Thoracic aorta (tissue), 2 donors: ENCODE measurements at regions not wholly inside any gene's neighbourhood (a gene's known extent, or its start where the extent isn't known, plus 50 kb on each side); places are given as distances from the start of the nearest gene placed in this dataset.

Experiments used
- ATAC-seq: fragments of 150-250 bp; one replicate; pipeline ENCODE4 v1.8.0; 2017; ENCODE audit warnings: low read depth; ENCODE audit not compliant: insufficient number of reproducible peaks, low FRiP score
- DNase-seq: peaks from one replicate; pipeline ENCODE4 v3.0.0-alpha.2; 2020; ENCODE audit warnings: low spot score
- H3K27ac ChIP-seq, 2 donors: fragments of 200-600 bp; sonication (generic); 1 replicate in 1 of 2; 2 replicates in 1 of 2; pipeline ENCODE4 v1.5.1; 2016; ENCODE audit warnings: mild to moderate bottlenecking in 2 of 2, moderate library complexity in 2 of 2
- H3K27me3 ChIP-seq: fragments of 200-600 bp; sonication (generic); replicated peaks from 2 replicates; pipeline ENCODE4 v1.6.0; 2016; ENCODE audit warnings: mild to moderate bottlenecking; ENCODE audit not compliant: insufficient read depth
- H3K36me3 ChIP-seq: fragments of 200-600 bp; sonication (generic); one replicate; pipeline ENCODE4 v1.5.1; 2016
- H3K4me1 ChIP-seq, 2 donors: fragments of 200-600 bp; sonication (generic); 1 replicate in 1 of 2; 2 replicates in 1 of 2; pipeline versions ENCODE4 v1.5.1 to v1.6.0; 2016; ENCODE audit warnings: low read depth in 2 of 2, mild to moderate bottlenecking in 1 of 2; ENCODE audit not compliant: control insufficient read depth in 1 of 2
- H3K4me3 ChIP-seq: fragments of 200-600 bp; sonication (generic); 2 replicates; pipeline ENCODE4 v1.5.1; 2016; ENCODE audit warnings: mild to moderate bottlenecking
- H3K9me3 ChIP-seq: fragments of 200-600 bp; sonication (generic); 2 replicates; pipeline ENCODE4 v1.5.1; 2016
- TF ChIP-seq, protein P1 (sequence below): fragments of 200-600 bp; sonication (generic); IDR thresholded peaks from one replicate; pipeline ENCODE4 v1.5.1; 2019; ENCODE audit warnings: antibody characterized with exemption

GRCh38 chr15:96225642-96226259 is 104.7 kb upstream of the NR2F2 start:
- no peak for DNase-seq

GRCh38 chr15:96230526-96231181 is 99.8 kb upstream of the NR2F2 start:
- Histone ChIP-seq H3K9me3 (no peaks in the 10 kb centered on the region), H3K4me3 (no peak overlapping the region), H3K27ac (no peak overlapping the region), H3K36me3 (no peaks in the 10 kb centered on the region), H3K27me3 (no peaks in the 10 kb centered on the region), H3K4me1 (no peaks in the 10 kb centered on the region)
- no peak for ATAC-seq
- no peak for DNase-seq
- TF ChIP-seq, protein P1, sequence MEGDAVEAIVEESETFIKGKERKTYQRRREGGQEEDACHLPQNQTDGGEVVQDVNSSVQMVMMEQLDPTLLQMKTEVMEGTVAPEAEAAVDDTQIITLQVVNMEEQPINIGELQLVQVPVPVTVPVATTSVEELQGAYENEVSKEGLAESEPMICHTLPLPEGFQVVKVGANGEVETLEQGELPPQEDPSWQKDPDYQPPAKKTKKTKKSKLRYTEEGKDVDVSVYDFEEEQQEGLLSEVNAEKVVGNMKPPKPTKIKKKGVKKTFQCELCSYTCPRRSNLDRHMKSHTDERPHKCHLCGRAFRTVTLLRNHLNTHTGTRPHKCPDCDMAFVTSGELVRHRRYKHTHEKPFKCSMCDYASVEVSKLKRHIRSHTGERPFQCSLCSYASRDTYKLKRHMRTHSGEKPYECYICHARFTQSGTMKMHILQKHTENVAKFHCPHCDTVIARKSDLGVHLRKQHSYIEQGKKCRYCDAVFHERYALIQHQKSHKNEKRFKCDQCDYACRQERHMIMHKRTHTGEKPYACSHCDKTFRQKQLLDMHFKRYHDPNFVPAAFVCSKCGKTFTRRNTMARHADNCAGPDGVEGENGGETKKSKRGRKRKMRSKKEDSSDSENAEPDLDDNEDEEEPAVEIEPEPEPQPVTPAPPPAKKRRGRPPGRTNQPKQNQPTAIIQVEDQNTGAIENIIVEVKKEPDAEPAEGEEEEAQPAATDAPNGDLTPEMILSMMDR = no peak

More at GRCh38 chr15:96225642-96226259, 104.7 kb upstream of the NR2F2 start:
- TF ChIP-seq, protein P1 = no peak
- ATAC-seq = no peak
- Histone ChIP-seq H3K27ac (no peak overlapping the region), H3K4me1 (no peaks in the 10 kb centered on the region), H3K9me3 (no peaks in the 10 kb centered on the region), H3K27me3 (no peaks in the 10 kb centered on the region), H3K36me3 (no peaks in the 10 kb centered on the region), H3K4me3 (no peak overlapping the region)

- H3K9me3 ChIP-seq = no peaks in the 10 kb centered on the region
- H3K36me3 ChIP-seq = no peaks in the 10 kb centered on the region
- no peak for ATAC-seq
- no peak overlapping the region for H3K27ac ChIP-seq
- no peaks in the 10 kb centered on the region for H3K27me3 ChIP-seq
- no peak overlapping the region for H3K4me3 ChIP-seq
- H3K4me1 ChIP-seq = no peaks in the 10 kb centered on the region
- TF ChIP-seq, protein P1 = no peak
- no peak for DNase-seq
Observed at GRCh38 chr15:96232335-96232734, 98.2 kb upstream of the NR2F2 start.

- DNase-seq (no peak), ATAC-seq (no peak)
- H3K27ac ChIP-seq = no peak overlapping the region
Observed at GRCh38 chr15:96234109-96234892, 96.2 kb upstream of the NR2F2 start.

More at GRCh38 chr15:96234109-96234892, 96.2 kb upstream of the NR2F2 start:
- TF ChIP-seq, protein P1 = no peak
- Histone ChIP-seq H3K27me3 (no peaks in the 10 kb centered on the region), H3K4me3 (no peak overlapping the region), H3K36me3 (no peaks in the 10 kb centered on the region), H3K9me3 (no peaks in the 10 kb centered on the region), H3K4me1 (no peaks in the 10 kb centered on the region)
